Inflammatory macrophage treated with lipopolysaccharide for 1 hour (primary cell): ENCODE measurements at regions not wholly inside any gene's neighbourhood (a gene's known extent, or its start where the extent isn't known, plus 50 kb on each side); places are given as distances from the start of the nearest gene placed in this dataset.
"Not testable (repeated sequence)": the region's sequence is repeated elsewhere in the genome, so short reads cannot be mapped to it uniquely, and the experiment has no call there.

ENCODE experiments used
- DNase-seq, 2 donors: peaks; one replicate each; pipeline ENCODE4 v3.0.0-alpha.2; 2020 to 2022

DNA sequence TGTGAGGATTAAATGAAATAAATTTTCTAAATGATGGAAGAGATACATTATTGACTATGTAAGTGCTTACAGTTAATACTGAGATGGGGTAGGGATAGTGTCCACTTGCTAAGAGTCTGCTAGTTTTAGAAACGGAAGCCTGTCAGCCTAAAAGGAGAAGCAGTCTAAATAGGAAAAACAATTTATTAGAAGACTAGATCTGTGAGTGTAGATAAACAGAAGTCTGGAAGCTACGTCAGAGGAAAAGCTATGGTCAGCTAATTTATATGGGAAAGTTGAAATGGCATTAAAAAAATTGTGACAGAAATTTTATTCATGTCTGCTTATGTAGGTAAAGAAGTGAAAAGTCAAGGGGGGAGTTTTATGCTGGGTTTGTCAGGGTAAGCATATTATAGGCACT lies 1338.4 kb upstream of the CHAC2 start:
- DNase-seq, result no peak

DNA sequence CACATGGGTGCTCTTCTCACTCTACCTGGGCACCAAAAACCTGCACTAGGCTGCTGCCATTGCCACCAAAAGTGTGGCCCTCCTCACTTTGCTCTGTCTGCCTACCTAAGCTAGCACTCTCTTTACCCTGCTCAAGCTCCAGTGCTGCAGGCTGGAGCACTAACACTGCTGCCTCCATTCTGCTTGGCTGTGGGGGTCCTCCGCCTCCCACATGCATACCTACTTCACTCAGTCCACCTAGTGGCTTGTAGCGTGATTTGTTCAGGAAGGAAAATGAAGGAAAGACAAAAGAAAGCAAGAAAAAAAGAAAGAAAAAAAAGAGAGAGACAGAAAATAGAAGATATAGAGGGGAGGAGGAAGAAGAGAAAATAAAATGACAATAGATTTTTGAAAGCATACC lies 1339.4 kb upstream of the CHAC2 start:
- DNase-seq, result no peak

DNA sequence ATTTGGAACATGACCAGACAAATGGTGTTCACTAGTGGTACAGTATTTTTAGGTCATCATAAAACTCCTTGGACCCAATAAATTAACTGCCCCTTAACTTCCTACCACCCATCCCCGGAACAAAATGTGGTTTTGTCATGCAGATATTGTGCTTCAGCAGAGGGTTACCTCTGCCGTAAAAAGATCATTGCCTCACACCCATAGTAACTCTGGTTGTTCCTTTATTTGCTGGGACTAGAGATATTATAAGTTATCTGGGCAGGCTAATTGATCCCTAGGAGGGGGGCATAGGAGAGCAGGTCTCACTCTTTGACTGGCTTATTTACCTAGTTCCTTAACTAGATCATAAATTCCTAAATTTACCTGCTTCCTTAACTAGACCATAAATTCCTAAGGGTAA lies 1343.9 kb upstream of the CHAC2 start:
- no peak for DNase-seq

DNA sequence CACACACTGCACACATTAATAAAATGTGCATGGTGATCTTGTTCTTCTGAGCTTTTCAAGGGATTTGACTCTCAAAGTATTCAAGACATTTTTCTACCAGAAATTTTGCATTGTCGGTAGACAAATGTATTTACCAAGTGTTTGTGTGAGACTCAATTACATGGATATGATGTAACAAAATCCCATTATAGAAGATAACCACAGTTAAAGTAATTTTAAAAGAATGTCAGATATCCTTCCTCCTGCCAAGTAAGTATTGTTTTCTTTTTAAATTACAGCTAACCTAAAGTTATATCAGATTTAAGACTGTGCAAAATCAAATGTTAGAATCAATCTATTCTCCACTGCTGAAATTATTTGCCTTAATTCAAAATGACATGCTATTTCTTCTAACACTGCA lies 1344.5 kb upstream of the CHAC2 start:
- DNase-seq, result no peak

DNA sequence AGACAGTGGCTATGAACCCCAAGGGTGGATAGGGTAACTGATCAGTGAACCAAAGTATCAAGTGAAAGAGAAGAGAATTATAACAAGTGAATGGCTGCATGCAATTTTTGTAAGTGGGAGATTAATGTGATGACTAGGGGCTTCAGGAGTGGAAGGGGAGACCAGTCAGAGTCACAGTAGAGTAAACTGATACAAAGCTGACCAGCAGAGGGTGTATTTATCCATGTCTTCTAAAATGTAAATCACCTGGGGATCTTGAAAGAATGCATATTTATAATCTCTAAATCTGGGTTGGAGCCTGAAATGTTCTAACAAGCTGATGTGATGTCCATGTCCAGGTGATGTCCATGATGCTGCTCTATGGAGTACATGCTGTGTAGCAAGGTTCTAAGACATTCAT lies 1351.3 kb upstream of the CHAC2 start:
- no peak for DNase-seq

DNA sequence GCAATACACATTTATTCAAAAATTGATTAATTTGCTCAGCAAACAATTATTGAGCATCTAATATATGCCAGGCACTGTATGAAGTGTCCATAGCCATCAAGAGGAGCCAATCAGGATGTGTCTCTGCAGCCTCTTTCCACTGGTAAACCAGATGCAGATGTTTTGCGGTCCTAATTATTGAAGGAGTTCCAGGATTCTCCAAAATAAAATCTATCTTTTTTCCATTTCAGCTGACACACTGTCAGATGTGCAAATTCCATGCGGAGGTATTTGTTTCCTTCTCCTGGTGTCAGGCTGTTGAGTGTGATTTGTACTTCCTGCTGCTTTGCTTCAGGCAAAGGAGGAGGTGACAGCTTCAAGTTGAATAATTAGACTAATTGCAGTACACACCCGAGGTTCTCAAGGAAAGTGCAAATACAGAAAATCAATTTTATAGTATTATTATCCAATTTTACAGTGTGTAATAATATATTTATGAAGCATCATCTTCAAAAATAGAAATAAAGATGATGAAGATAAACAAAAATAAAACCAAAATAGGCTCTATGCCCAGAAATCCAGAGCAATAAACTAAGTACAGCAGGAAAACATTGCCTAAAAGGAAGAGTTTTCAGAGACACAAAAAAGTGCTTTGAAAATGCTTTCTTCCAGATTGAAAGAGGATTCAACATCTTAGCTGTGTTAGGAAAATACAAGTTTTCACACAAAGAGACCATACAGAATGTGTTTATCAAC lies 1352.9 kb upstream of the CHAC2 start:
- DNase-seq, result no peak

DNA sequence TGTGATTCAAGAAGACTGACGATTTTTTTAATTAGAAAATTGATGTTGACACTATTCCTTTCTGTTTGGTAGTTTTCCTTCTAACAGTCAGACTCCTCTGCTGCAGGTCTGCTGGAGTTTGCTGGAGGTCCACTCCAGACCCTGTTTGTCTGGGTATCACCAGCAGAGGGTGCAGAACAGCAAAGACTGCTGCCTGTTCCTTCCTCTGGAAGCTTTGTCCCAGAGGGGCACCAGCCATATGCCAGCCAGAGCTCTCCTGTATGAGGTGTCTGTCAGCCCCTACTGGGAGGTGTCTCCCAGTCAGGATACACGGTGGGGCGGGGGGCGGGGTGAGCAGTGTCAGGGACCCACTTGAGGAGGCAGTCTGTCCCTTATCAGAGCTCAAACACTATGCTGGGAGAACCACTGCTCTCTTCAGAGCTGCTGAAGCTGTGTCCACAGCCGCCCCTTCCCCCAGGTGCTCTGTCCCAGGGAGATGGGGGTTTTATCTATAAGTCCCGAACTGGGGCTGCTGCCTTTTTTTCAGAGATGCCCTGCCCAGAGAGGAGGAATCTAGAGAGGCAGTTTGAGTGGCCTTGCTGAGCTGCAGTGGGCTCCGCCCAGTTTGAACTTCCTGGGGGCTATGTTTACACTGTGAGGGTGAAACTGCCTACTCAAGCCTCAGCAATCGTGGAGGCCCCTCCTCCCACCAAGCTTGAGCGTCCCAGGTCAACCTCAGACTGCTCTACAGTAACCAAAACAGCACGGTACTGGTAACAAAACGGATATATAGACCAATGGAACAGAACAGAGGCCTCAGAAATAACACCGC lies 1358.1 kb upstream of the CHAC2 start:
- not testable (repeated sequence) for DNase-seq

DNA sequence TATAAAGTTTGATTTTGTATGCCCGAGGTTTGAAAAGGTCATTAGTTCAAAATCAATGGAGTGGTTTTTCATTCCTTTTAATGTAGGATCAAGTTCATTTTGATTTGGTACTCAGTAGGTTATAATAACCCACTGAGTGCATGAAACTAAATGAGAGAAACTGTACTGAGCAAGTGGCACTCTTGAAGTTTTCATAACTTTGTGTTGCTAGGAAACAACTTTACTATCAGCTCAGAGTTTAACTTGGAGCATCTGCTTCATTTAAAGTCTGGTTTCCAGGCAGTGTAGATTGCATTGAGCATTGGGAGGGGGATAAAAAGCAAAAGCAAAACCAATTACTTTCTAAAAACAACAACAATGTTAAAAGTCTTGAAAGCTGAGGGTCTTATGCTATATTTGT lies 1361.6 kb upstream of the CHAC2 start:
- DNase-seq, result no peak

DNA sequence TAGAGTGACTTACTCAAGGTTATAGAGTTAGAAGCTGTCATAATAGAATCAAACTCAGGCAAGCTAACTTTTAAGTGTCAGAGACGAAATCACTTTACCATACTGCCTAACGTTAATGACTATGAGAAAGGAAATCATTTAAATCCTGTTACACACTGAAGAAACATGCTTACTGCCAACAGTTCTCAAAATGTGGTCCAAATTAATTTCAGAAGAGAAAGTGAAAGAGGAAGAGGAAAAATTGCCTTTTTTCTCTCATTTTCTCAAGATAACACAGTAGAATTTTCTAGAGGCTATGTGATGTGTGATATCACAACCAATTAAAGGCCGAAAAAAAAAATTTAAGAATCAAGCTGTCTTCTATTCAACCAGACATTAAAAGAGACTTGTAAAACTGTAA lies 1362.7 kb upstream of the CHAC2 start:
- DNase-seq, result no peak

DNA sequence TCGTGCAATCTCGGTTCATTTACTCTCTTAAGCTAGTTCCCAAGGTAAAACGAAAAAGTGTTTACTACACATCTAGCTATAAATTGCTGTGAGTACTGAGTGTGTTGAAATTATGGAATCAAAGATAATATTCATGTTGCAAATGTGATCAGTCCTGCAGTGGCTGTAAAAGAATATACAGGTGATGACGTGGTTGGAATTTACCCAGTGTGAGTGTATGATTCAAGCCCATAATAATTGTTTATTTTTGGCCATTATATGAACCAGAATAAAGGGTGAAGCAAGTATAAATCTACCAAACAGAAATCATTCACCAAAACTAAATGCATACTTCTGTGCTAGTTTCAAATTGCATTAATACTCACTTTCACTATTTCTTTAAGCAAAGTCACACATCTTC lies 1363.6 kb upstream of the CHAC2 start:
- DNase-seq, result no peak

DNA sequence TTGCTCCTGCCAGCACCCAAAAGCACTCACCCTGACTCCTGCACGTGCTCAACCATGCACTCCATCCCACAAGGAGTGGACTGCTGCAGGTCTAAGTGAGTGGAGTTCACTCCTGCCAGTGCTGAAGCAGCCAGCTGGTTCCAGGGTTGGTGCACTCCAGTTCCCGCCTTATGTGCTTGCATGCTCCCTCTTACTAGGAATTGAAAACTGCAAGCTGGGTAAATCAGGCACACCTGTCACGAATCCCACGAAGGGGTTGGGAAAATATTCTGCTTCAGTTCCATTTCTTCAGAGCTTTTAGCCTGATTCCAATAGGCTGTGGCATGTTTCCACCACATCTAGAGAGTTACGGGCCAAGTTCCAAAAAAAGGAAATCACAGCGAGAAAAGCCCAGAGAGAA lies 1365.5 kb upstream of the CHAC2 start:
- DNase-seq, result no peak

DNA sequence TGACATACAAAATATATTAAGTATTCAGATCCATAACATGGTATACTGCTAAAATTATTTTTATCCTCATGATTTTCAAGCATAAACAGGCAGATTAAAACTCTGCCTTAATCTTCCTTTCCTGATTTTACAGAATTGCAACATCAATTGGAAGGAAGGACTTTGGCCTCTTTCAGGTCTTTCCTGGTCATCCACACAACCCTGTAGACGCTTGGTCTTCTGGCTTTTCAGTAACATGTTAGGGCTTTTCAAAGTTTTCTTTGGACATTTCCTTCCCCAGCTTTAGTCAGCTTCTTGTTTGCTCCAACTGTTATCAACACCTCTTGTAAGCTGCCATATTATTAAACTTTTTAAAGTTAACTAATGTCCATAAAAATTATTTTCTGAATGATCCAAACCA lies 1364.9 kb upstream of the NRXN1 start:
- DNase-seq, result no peak

DNA sequence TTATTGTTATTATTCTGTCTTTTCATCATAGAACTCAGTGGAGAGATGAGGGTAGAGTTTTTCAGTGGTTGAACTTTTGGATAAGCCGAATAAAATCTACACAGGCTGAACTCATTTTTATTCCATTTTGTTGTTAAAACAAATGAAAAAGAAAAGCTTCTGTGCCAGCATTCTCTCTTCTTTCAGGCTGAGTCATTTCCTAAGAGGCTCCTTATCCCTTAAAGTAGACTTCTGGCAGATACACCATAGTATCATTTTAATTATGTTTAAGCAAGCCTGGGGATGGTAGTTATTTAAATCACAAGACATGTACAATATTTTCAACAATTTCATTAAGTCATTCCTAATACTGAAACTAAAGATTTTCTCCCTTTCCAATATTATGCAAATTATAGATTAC lies 1364.0 kb upstream of the NRXN1 start:
- DNase-seq, result no peak

DNA sequence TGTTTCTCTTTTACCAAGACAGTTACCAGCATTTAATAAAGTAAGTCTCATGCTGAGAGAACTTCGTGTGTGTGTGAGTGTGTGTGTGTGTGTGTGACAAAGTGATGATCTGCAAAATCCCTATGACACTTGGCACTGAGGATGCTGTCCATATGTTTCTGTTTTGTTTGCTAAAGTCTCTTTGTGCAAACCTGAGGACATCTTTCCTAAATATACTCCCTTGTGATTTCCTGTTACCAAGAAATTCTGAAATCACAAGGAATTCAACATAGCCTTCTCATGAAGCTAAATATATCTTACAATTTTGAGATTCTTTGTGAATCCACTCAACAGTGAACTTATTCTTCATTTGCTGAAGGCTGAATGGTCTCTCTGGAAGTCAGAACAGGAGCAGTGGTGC lies 1359.7 kb upstream of the NRXN1 start:
- DNase-seq, result no peak

DNA sequence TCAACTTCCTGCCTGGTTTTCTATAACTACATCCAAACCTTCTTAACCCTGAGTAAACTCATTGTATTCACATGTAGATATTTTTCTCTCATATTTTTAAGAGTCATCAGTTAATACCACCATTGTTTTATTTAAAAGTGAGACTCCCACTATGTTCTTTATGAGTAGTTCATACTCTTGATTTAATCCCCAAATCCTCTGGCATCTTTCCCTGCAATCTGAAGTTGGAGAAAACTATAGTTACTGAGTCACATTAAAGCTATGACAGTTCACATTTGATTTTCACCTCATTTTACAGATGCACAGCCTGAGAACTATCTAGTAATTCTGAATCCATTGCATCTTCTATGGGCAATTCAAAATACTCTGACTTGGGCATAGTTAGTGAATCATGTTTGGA lies 1358.7 kb upstream of the NRXN1 start:
- DNase-seq, result no peak

DNA sequence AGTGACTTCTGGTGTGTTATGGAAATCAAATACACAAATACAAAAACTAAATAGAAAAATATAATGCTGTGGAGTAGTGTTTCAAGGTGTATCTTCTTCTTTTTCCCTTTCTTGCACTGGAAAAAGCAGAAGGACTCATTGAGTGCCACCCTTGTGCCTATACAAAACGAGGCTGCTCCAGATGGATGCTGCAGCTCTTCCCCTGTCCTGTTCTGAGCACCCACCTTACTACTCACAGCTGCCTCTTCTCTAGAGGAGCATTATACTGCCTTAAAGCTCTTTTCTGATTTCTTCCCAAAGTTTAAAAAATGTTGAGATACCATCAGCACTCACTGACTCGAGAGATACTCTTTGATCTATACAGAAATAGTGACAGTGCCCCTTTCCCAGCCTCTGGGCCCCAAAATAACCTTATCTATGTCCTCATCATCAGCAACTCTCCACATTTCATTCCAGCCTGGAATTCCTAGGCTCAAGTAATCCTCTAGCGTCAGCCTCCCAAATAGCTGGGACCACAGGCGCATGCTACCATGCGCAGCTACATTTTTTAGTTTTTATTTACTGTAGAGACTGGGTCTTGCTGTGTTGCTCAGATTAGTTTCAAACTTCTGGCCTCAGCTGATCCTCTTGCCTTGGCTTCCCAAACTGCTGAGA lies 1356.1 kb upstream of the NRXN1 start:
- DNase-seq, result no peak

DNA sequence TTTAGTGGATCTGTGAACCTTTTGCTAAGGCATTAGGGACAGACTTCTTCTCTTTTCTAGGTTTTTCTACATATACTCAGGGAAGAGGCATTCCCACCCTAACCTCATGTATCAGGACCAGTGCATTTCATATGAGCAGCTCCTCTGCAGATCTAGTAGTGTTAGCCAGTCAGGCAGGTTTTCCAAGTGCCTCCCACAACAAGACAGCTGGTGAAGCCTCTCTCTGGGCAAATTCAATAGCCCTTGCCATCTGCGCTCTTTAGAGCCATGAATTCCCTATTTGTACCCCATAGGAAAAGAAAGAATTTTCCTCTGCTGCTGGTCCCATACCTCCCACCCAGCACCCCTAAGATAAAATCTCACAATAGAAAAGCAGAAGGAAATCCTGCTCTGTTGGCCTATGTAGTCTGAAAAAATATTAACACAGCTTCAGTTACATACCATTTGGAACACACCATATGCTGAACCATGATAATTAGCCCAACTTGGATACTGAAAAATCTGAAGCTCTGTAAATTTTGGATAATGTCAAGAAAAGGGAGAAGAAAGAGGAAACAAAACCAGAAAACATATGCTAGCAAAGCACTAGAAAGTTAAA lies 1354.6 kb upstream of the NRXN1 start:
- no peak for DNase-seq

DNA sequence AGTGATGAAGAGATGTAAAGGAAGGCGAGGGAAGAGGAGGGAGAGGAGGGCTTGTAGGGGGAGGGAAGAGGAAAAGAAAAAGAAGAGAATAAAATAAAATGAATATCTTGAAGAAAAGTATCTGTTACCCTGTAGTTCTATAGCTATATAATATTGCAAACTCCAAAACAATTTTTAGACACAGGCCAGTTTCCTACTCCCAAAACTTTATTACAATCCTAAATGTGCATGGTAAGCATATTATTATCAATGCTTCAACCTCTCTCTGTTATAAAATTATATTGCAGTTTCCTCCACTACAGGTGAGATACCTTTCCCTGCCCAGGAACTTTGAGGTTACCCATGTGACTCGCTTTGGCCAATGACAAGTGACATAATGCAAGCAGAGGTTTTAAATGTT lies 1351.6 kb upstream of the NRXN1 start:
- DNase-seq, result no peak

DNA sequence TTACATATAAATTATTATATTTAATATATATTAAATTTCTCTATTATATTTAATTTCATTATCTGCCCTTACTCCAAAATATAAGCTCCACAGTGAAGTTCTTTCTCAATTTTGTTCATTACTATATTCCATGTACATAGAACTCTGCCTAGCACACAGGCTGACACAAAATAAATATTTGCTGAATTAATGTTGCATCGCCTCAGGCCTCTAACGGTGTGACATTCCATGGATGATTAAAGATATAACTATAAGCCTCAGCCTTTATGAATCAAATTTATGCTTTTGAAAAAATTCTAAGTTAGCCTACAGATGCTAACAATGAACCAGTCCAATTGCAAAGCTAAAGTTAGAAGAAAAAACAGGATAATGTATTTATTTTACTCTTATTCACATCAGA lies 1337.2 kb upstream of the NRXN1 start:
- DNase-seq, result no peak

DNA sequence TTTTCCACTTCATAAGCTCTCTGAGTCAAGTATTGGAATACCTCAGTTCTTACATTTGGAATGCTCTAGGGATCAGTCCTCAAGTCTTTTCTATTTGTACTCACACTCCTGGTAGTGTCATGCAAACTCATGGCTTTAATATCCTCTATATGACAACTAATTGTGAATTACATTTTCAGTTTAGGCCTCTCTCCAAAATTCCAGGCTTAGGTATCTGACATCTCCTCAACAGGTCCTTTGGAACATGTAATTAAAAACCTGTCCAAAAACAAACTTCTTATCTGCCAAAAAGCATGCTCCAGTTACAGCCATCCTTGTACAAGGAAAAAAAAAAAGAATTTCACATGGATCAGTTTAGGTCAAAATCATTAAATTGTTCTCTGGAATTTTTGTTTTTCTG lies 1336.2 kb upstream of the NRXN1 start:
- no peak for DNase-seq

DNA sequence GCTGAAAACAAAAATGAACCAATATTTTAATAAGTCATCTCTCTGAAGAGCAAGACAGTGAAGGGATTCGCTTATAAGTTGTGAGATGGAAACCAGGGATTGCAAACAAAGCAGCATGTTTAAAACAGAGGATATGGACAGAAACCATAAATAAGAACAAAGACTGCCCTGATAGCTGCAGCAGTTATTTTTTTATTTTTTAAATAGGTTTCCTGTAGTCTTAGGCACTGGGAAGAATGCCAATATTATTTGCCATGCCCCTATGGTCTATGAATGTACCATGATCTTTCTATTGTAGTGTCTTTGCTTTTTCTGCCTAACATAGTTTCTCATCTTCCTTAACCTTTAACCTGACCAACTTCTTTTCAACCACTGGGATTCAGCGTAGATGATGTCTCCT lies 1334.0 kb upstream of the NRXN1 start:
- no peak for DNase-seq

DNA sequence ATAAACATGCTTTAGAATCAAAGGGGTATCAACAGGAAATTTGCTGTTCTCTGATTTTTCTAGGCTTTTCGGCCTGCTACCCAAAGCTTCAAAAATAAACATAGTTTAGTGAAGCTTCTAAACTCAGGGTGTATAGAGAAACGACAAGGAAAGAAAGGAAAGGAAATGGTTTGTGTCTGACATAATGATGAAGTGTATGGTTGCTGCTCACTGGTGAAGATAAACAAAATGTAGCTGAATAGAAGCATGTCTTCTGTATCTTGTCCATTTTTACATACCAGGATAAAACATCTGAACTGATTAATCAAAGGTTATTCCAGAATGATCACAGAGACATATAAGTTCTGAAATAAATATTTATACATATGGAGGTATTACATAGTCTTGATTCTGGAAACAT lies 1324.6 kb upstream of the NRXN1 start:
- DNase-seq, result no peak

DNA sequence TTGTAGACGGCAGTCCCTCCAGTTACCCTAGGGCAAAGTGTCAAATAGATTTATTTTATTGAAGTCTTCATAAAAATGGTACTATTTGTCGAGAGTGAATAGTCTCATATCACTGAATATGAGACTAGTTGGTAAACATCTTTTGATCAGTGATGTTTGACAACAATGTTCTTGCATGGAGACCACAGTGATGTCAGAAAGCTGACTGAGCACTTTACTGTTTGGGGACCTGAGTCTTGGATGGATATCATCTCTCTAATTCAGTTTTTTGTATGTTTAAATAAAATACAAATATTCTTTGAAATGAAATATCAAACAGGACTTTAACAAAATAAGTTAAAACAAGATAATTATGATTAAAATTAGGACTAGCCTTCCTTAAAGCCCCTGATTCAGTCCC lies 1315.4 kb upstream of the NRXN1 start:
- no peak for DNase-seq

DNA sequence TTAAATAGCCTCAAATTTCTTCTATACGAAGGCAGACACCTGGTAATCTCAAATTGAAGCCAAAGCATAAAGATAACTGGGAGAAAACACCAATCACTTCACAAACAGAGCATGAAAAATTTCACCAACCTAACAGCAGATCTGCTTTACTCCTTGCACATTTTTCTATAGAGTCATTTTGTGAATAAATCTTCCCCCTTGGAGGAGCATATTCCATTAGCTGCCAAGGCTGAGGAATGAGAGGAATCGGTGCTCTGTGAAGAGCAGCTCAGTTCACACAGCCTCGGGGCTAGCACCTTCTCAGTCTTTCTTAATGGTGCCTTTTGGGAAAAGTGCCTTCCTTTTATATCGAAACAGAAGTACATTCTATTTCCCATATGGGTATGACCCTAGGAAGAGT lies 1313.7 kb upstream of the NRXN1 start:
- no peak for DNase-seq
